ENCODE measurements at regions not wholly inside any gene's neighbourhood (a gene's known extent, or its start where the extent isn't known, plus 50 kb on each side); places are given as distances from the start of the nearest gene placed in this dataset.

- no peak overlapping the region for H3K4me3 Mint-ChIP-seq (ENCODE audit: unreplicated experiment)
- H3K4me1 Mint-ChIP-seq (ENCODE audit: low read depth), result no peaks in the 10 kb centered on the region
- peaks cover 3% of the 10 kb centered on the region for H3K9me3 Mint-ChIP-seq (ENCODE audit: low read depth)
These were observed 375.1 kb upstream of the RBMS3 start for GRCh38 chr3:28905798-28906197.

GRCh38 chr3:28906561-28907310 is 374.1 kb upstream of the RBMS3 start:
- DNase-seq (ENCODE audit: low spot score), result no peak
- no peaks in the 10 kb centered on the region for H3K27me3 Mint-ChIP-seq (ENCODE audit: low read depth)
- H3K27ac Mint-ChIP-seq (ENCODE audit: unreplicated experiment), result no peak overlapping the region
- no peak overlapping the region for H3K4me3 Mint-ChIP-seq (ENCODE audit: unreplicated experiment)
- peaks cover 3% of the 10 kb centered on the region for H3K9me3 Mint-ChIP-seq (ENCODE audit: low read depth)
- no peaks in the 10 kb centered on the region for H3K36me3 Mint-ChIP-seq (ENCODE audit: low read depth)
- no peak for TF ChIP-seq CTCF (IDR thresholded peaks at IDR 0.05)
- H3K4me1 Mint-ChIP-seq (ENCODE audit: low read depth), result no peaks in the 10 kb centered on the region

More at GRCh38 chr3:28905798-28906197, 375.1 kb upstream of the RBMS3 start:
- no peak for DNase-seq (ENCODE audit: low spot score)
- no peak overlapping the region for H3K27ac Mint-ChIP-seq (ENCODE audit: unreplicated experiment)
- no peak for TF ChIP-seq CTCF (IDR thresholded peaks at IDR 0.05)
- no peaks in the 10 kb centered on the region for H3K27me3 Mint-ChIP-seq (ENCODE audit: low read depth)
- no peaks in the 10 kb centered on the region for H3K36me3 Mint-ChIP-seq (ENCODE audit: low read depth)

GRCh38 chr3:28907616-28908015 is 373.3 kb upstream of the RBMS3 start:
- no peak for TF ChIP-seq CTCF (IDR thresholded peaks at IDR 0.05)
- Mint-ChIP-seq H3K27ac (ENCODE audit: unreplicated experiment) (no peak overlapping the region), H3K27me3 (ENCODE audit: low read depth) (no peaks in the 10 kb centered on the region), H3K4me3 (ENCODE audit: unreplicated experiment) (no peak overlapping the region), H3K36me3 (ENCODE audit: low read depth) (no peaks in the 10 kb centered on the region), H3K4me1 (ENCODE audit: low read depth) (no peaks in the 10 kb centered on the region), H3K9me3 (ENCODE audit: low read depth) (no peaks in the 10 kb centered on the region)
- DNase-seq (ENCODE audit: low spot score), result no peak

GRCh38 chr3:28912120-28912885 is 368.6 kb upstream of the RBMS3 start:
- Mint-ChIP-seq H3K27me3 (ENCODE audit: low read depth) (no peaks in the 10 kb centered on the region), H3K4me3 (ENCODE audit: unreplicated experiment) (no peak overlapping the region)

More at GRCh38 chr3:28912120-28912885, 368.6 kb upstream of the RBMS3 start:
- TF ChIP-seq CTCF (IDR thresholded peaks at IDR 0.05), result no peak
- H3K36me3 Mint-ChIP-seq (ENCODE audit: low read depth), result no peaks in the 10 kb centered on the region
- H3K4me1 Mint-ChIP-seq (ENCODE audit: low read depth), result peaks cover 17% of the 10 kb centered on the region
- H3K27ac Mint-ChIP-seq (ENCODE audit: unreplicated experiment), result no peak overlapping the region
- no peaks in the 10 kb centered on the region for H3K9me3 Mint-ChIP-seq (ENCODE audit: low read depth)
- no peak for DNase-seq (ENCODE audit: low spot score)

All from chondrocyte (in vitro differentiated cells).